ENCODE measurements at regions not wholly inside any gene's neighbourhood (a gene's known extent, or its start where the extent isn't known, plus 50 kb on each side); places are given as distances from the start of the nearest gene placed in this dataset.

DNA sequence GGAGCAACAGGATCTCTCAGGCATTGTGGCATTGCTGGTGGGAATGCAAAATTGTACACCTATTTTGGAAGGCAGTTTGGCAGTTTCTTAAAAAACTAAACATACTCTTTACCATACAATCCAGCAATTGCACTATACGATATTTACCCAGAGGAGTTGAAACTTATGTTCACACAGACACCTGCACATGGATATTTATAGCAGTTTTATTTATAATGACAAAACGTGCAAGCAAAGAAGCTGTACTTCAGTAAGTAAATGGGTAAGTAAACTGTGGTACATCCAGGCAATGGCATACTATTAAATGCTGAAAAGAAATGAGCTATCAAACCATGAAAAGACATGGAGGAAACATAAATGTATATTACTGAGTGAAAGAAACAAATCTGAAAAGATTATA is 71.6 kb upstream of the UBAC2 start:
- H4K20me1 ChIP-seq (ENCODE audit: control insufficient read depth, insufficient read depth, insufficient read length) = no peaks in the 10 kb centered on the region
- no peak overlapping the region for H4K8ac ChIP-seq (replicated peaks; ENCODE audit: insufficient read length, low read depth, low read length)
- H2BK15ac ChIP-seq (ENCODE audit: low read depth, low read length) = no peak overlapping the region
- H4K5ac ChIP-seq (ENCODE audit: insufficient read length, low read depth, low read length) = no peak overlapping the region
- no peak overlapping the region for H2BK5ac ChIP-seq (ENCODE audit: insufficient read length, low read length)
- no peaks in the 10 kb centered on the region for H3K4me1 ChIP-seq (ENCODE audit: insufficient read depth, low read length)
- H3K4ac ChIP-seq (ENCODE audit: low read depth, low read length) = no peak overlapping the region
- H3K9ac ChIP-seq (ENCODE audit: extremely low read depth, insufficient read length, low read length) = no peak overlapping the region
- no peaks in the 10 kb centered on the region for H3K23me2 ChIP-seq (ENCODE audit: insufficient read length, low read depth, low read length, poor library complexity, severe bottlenecking)
- no CpG with 5 or more reads among the region's 2 CpGs for WGBS (ENCODE audit: extremely low coverage, insufficient read length, low lambda C conversion rate)
- Mint-ChIP-seq H3K9me3 (no peaks in the 10 kb centered on the region), H3K4me1 (peaks cover 3 to 8% of the 10 kb centered on the region in 2 experiments), H3K4me3 (no peak overlapping the region), H3K27me3 (ENCODE audit: low read depth) (peaks cover 12% of the 10 kb centered on the region), H3K27ac (no peak overlapping the region), H3K36me3 (ENCODE audit: insufficient read depth in 1 of 3, low read depth in 3 of 3) (no peaks in the 10 kb centered on the region)
- TF ChIP-seq, protein P1, sequence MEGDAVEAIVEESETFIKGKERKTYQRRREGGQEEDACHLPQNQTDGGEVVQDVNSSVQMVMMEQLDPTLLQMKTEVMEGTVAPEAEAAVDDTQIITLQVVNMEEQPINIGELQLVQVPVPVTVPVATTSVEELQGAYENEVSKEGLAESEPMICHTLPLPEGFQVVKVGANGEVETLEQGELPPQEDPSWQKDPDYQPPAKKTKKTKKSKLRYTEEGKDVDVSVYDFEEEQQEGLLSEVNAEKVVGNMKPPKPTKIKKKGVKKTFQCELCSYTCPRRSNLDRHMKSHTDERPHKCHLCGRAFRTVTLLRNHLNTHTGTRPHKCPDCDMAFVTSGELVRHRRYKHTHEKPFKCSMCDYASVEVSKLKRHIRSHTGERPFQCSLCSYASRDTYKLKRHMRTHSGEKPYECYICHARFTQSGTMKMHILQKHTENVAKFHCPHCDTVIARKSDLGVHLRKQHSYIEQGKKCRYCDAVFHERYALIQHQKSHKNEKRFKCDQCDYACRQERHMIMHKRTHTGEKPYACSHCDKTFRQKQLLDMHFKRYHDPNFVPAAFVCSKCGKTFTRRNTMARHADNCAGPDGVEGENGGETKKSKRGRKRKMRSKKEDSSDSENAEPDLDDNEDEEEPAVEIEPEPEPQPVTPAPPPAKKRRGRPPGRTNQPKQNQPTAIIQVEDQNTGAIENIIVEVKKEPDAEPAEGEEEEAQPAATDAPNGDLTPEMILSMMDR (conservative IDR thresholded peaks at IDR 0.05) = no peak
- no peaks in the 10 kb centered on the region for H3K9me3 ChIP-seq (ENCODE audit: control insufficient read depth, low read depth, low read length)
- H4K91ac ChIP-seq (ENCODE audit: insufficient read length, low read depth, low read length) = no peak overlapping the region
- H3K56ac ChIP-seq (ENCODE audit: insufficient read length, low read depth, low read length) = no peak overlapping the region
- no peak overlapping the region for H3K27ac ChIP-seq (ENCODE audit: insufficient read length, low read depth, low read length)
- H2AFZ ChIP-seq (ENCODE audit: low read length) = no peak overlapping the region
- no peak overlapping the region for H2BK12ac ChIP-seq (ENCODE audit: insufficient read length, low read depth, low read length)
- no peak overlapping the region for H2AK5ac ChIP-seq (ENCODE audit: insufficient read length, low read length)
- no peak overlapping the region for H3K18ac ChIP-seq (ENCODE audit: insufficient read length, low read depth, low read length)
- no peak for DNase-seq
- no peaks in the 10 kb centered on the region for H3K79me2 ChIP-seq (ENCODE audit: insufficient read depth, low read length)
- no peaks in the 10 kb centered on the region for H3K27me3 ChIP-seq (ENCODE audit: insufficient read depth, low read length)
- H3K79me1 ChIP-seq (ENCODE audit: insufficient read depth, low read depth, low read length, poor library complexity, severe bottlenecking) = no peaks in the 10 kb centered on the region
- H2BK20ac ChIP-seq (ENCODE audit: low read depth, low read length, poor library complexity, severe bottlenecking) = no peak overlapping the region
- no peak overlapping the region for H2BK120ac ChIP-seq (ENCODE audit: low read depth, low read length, poor library complexity, severe bottlenecking)
- H3T11ph ChIP-seq (ENCODE audit: low read length) = no peak overlapping the region
- H3K4me2 ChIP-seq (ENCODE audit: insufficient read depth, insufficient read length, low read length) = no peak overlapping the region
- H3K14ac ChIP-seq (ENCODE audit: insufficient read depth, low read length) = no peak overlapping the region
- H3K23ac ChIP-seq (ENCODE audit: insufficient read length, low read depth, low read length) = no peak overlapping the region
